HCT116 (cell line): ENCODE measurements at regions not wholly inside any gene's neighbourhood (a gene's known extent, or its start where the extent isn't known, plus 50 kb on each side); places are given as distances from the start of the nearest gene placed in this dataset.
A peak's percentile ranks its signal among the peaks of the same experiment; 100 is the strongest.

Experiments
- ATAC-seq: fragments of 200-7000 bp; cut with Tn5 transposase; 2 replicates; pipeline ENCODE4 v1.9.1; 2020; ENCODE audit warnings: mild to moderate bottlenecking, moderate library complexity
- BruUV-seq: library from RNA; stranded (reverse); fragments of 400-500 nt; replicated peaks from 2 replicates; lab custom pipeline; 2021; lab: Mats Ljungman, UMichigan
- CTCF ChIA-PET: fragments of 300-600 bp; sonication (Branson Sonifier 250); formaldehyde crosslinking; loops from one replicate; lab custom pipeline; 2021; ENCODE audit warnings: antibody characterized with exemption; lab: Charles Lee
- POLR2A ChIA-PET: fragments of 300-600, 350-600 bp; sonication (Branson Sonifier 250); formaldehyde crosslinking; loops from one replicate; lab custom pipeline; 2021; ENCODE audit warnings: antibody characterized with exemption; lab: Charles Lee
- RAD21 ChIA-PET, 2 experiments: fragments of 300-600 bp; sonication (Branson Sonifier 250); formaldehyde crosslinking; loops; one replicate each; lab custom pipeline; 2023; ENCODE audit warnings: low total read pairs in 2 of 2; ENCODE audit not compliant: uncharacterized antibody in 2 of 2, unreplicated experiment in 2 of 2, low non-redundant PET in 1 of 2; lab: Charles Lee
- DNase-seq: peaks from one replicate; pipeline ENCODE4 v3.0.0-alpha.2; 2010; ENCODE audit warnings: low read depth, low spot score
- H2AFZ ChIP-seq: fragments of 200-600 bp; shearing (Covaris generic), sonication (generic); 2 replicates; pipeline ENCODE4 v1.6.1; 2017; ENCODE audit warnings: low read depth, mixed run types, mixed read lengths, antibody characterized with exemption, low read length; ENCODE audit not compliant: poor library complexity, severe bottlenecking
- H3K27ac ChIP-seq: 2 replicates; pipeline ENCODE4 v1.5.1; 2012; ENCODE audit warnings: low read depth, low read length
- H3K27me3 ChIP-seq: fragments of 200-600 bp; sonication (generic); 2 replicates; pipeline ENCODE4 v1.6.1; 2016; ENCODE audit warnings: mixed run types, low read length, mixed read lengths; ENCODE audit not compliant: insufficient read depth
- H3K36me3 ChIP-seq, 2 experiments: fragments of 200-500 bp in 1 of 2; fragments of 200-600 bp in 1 of 2; sonication (Bioruptor generic) in 1 of 2; sonication (generic) in 1 of 2; 2 replicates each; pipeline versions ENCODE4 v1.5.1 to v1.6.1; 2014 to 2016; ENCODE audit warnings: low read length in 2 of 2, inconsistent platforms in 1 of 2, mixed read lengths in 1 of 2, mixed run types in 1 of 2; ENCODE audit not compliant: insufficient read depth in 2 of 2, control insufficient read depth in 1 of 2
- H3K4me1 ChIP-seq, 2 experiments: fragments of 200-600 bp in 1 of 2; sonication (generic) in 1 of 2; 2 replicates each; pipeline versions ENCODE4 v1.5.1 to v1.6.1; 2012 to 2017; ENCODE audit warnings: low read length in 2 of 2, inconsistent platforms in 1 of 2, mild to moderate bottlenecking in 1 of 2, mixed read lengths in 1 of 2, mixed run types in 1 of 2, moderate library complexity in 1 of 2; ENCODE audit not compliant: insufficient read depth in 2 of 2, control insufficient read depth in 1 of 2
- H3K4me2 ChIP-seq: fragments of 200-600 bp; sonication (generic); 2 replicates; pipeline ENCODE4 v1.6.1; 2017; ENCODE audit warnings: mixed run types, low read length, mixed read lengths
- H3K4me3 ChIP-seq, 2 experiments: fragments of 200-600 bp in 1 of 2; sonication (generic) in 1 of 2; replicated peaks in 1 of 2; 2 replicates each; pipeline ENCODE4 v1.5.1; 2011 to 2016; ENCODE audit warnings: low read length in 2 of 2, control low read depth in 1 of 2, low read depth in 1 of 2, mild to moderate bottlenecking in 1 of 2, mixed read lengths in 1 of 2, mixed run types in 1 of 2
- H3K79me2 ChIP-seq: fragments of 200-600 bp; sonication (generic); 2 replicates; pipeline ENCODE4 v1.6.1; 2017; ENCODE audit warnings: mild to moderate bottlenecking, mixed run types, low read length, moderate library complexity, mixed read lengths; ENCODE audit not compliant: insufficient read depth
- H3K9ac ChIP-seq: fragments of 200-600 bp; sonication (generic); 2 replicates; pipeline ENCODE4 v1.6.1; 2016; ENCODE audit warnings: low read length, mixed read lengths
- H3K9me2 ChIP-seq: fragments of 200-600 bp; sonication (generic), shearing (Covaris generic); 2 replicates; pipeline ENCODE4 v1.6.1; 2017; ENCODE audit warnings: mixed run types, mild to moderate bottlenecking, moderate library complexity; ENCODE audit not compliant: insufficient read depth
- H3K9me3 ChIP-seq, 2 experiments: fragments of 200-500 bp in 1 of 2; fragments of 200-600 bp in 1 of 2; sonication (Bioruptor generic) in 1 of 2; sonication (generic) in 1 of 2; 2 replicates each; pipeline ENCODE4 v1.6.1; 2014 to 2017; ENCODE audit warnings: low read length in 2 of 2, mixed read lengths in 2 of 2, inconsistent platforms in 1 of 2, low read depth in 1 of 2, mild to moderate bottlenecking in 1 of 2, mixed run types in 1 of 2, moderate library complexity in 1 of 2; ENCODE audit not compliant: control insufficient read depth in 1 of 2, insufficient read depth in 1 of 2
- H4K20me1 ChIP-seq: fragments of 200-600 bp; sonication (generic), shearing (Covaris generic); 2 replicates; pipeline ENCODE4 v1.6.1; 2017; ENCODE audit warnings: mixed run types, mild to moderate bottlenecking, moderate library complexity; ENCODE audit not compliant: insufficient read depth
- CEBPB ChIP-seq: IDR thresholded peaks from 2 replicates; pipeline ENCODE4 v1.6.1; 2012; ENCODE audit warnings: low read depth
- EGR1 ChIP-seq: IDR thresholded peaks from 2 replicates; pipeline ENCODE4 v1.6.1; 2012; ENCODE audit warnings: low read depth
- ELF1 ChIP-seq: IDR thresholded peaks from 2 replicates; pipeline ENCODE4 v1.6.1; 2012; ENCODE audit warnings: low read depth, borderline replicate concordance
- JUND ChIP-seq: IDR thresholded peaks from 2 replicates; pipeline ENCODE4 v1.6.1; 2012
- POLR2A ChIP-seq: IDR thresholded peaks from 2 replicates; pipeline ENCODE4 v1.7.0; 2011; ENCODE audit warnings: borderline replicate concordance; ENCODE audit not compliant: insufficient read depth, insufficient read length; ENCODE audit errors: extremely low read depth
- RAD21 ChIP-seq: IDR thresholded peaks from 2 replicates; pipeline ENCODE4 v1.6.1; 2012; ENCODE audit warnings: low read depth, mild to moderate bottlenecking
- SRF ChIP-seq: IDR thresholded peaks from 2 replicates; pipeline ENCODE4 v1.6.1; 2012; ENCODE audit warnings: low read depth
- TCF7L2 ChIP-seq: IDR thresholded peaks from 2 replicates; pipeline ENCODE4 v1.7.0; 2011; ENCODE audit warnings: borderline replicate concordance, inconsistent platforms; ENCODE audit not compliant: insufficient read depth, insufficient read length; ENCODE audit errors: extremely low read depth
- ZFX ChIP-seq: fragments of 450-650 bp; IDR thresholded peaks from 2 replicates; pipeline ENCODE4 v1.6.1; 2017
- intact Hi-C: fragments of 100-400 bp; cut with micrococcal nuclease; formaldehyde crosslinking; loops from 2 replicates; pipeline ENCODE4 v1.10.0; 2022
- TF ChIP-seq, protein P1 (sequence below): IDR thresholded peaks from 2 replicates; pipeline ENCODE4 v1.6.1; 2012; ENCODE audit warnings: low read depth

DNA sequence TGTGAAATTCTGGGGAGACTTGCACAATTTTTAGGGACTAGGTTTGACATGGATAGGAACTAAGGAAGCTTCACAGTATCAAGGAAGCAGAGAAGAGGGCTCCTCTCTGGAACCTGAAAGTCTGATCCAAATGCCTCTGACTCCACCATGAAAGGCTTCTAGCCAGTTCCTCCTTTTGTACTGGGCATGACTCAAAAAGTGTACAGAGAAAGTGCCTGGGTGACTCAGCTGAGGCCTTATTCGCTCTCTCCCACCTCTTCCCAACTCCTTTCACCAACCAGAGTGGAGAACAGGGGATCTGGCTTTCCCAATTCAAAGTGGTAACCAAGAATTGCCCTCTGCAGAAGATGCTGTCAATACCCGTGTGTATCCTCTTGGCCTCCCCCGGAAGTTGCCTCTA lies 342.9 kb upstream of the PROK2 start:
- H2AFZ ChIP-seq = no peak overlapping the region
- no peak overlapping the region for H3K4me3 ChIP-seq
- no peak overlapping the region for H3K4me2 ChIP-seq
- peaks cover 8 to 19% of the 10 kb centered on the region in 2 experiments; a peak in 3 of 4 replicates for H3K4me1 ChIP-seq
- H4K20me1 ChIP-seq = no peaks in the 10 kb centered on the region
- intact Hi-C loops = no loop called here
- CTCF ChIA-PET = no interaction called here
- POLR2A ChIA-PET = no interaction called here
- no peaks in the 10 kb centered on the region; the same call in 1 of the 2 replicates for H3K27me3 ChIP-seq
- RAD21 ChIA-PET = no interaction called here
- no peaks in the 10 kb centered on the region for H3K36me3 ChIP-seq
- no peak overlapping the region for H3K9ac ChIP-seq
- no TSS peak for BruUV-seq
- H3K79me2 ChIP-seq = no peaks in the 10 kb centered on the region
- DNase-seq (no peak), ATAC-seq (0 out of 2 replicates have a peak, but pooled peaks have one; percentile 39)
- TF ChIP-seq RAD21 = no peak
- TF ChIP-seq, protein P1, sequence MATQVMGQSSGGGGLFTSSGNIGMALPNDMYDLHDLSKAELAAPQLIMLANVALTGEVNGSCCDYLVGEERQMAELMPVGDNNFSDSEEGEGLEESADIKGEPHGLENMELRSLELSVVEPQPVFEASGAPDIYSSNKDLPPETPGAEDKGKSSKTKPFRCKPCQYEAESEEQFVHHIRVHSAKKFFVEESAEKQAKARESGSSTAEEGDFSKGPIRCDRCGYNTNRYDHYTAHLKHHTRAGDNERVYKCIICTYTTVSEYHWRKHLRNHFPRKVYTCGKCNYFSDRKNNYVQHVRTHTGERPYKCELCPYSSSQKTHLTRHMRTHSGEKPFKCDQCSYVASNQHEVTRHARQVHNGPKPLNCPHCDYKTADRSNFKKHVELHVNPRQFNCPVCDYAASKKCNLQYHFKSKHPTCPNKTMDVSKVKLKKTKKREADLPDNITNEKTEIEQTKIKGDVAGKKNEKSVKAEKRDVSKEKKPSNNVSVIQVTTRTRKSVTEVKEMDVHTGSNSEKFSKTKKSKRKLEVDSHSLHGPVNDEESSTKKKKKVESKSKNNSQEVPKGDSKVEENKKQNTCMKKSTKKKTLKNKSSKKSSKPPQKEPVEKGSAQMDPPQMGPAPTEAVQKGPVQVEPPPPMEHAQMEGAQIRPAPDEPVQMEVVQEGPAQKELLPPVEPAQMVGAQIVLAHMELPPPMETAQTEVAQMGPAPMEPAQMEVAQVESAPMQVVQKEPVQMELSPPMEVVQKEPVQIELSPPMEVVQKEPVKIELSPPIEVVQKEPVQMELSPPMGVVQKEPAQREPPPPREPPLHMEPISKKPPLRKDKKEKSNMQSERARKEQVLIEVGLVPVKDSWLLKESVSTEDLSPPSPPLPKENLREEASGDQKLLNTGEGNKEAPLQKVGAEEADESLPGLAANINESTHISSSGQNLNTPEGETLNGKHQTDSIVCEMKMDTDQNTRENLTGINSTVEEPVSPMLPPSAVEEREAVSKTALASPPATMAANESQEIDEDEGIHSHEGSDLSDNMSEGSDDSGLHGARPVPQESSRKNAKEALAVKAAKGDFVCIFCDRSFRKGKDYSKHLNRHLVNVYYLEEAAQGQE = no peak
- TF ChIP-seq SRF = no peak
- TF ChIP-seq EGR1 = no peak
- TF ChIP-seq ZFX = no peak
- TF ChIP-seq JUND = no peak
- TF ChIP-seq CEBPB = no peak
- no peak for TF ChIP-seq POLR2A
- TF ChIP-seq ELF1 = no peak
- H3K9me2 ChIP-seq = no peaks in the 10 kb centered on the region
- H3K9me3 ChIP-seq = no peaks in the 10 kb centered on the region
- H3K27ac ChIP-seq = no peak overlapping the region

DNA sequence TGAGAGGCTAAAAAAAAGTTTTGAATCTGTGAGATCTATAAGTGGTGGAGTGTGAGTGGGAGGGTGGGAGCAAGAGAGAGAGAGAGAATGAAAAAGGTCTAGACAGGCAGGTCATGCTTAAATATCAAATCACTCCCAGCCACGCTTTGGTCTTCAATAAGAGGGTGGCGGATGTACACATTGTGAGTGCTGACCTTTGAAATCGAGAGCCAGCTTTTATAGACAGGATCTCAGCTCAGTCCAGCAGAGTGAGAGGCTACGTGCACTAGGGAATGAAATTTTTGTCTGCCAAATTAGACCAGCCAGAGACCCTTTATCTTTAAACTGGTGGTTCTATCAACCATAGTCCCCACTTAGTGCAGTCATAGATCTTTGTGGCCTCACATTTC lies 342.3 kb upstream of the PROK2 start:
- intact Hi-C loops = no loop called here
- H3K79me2 ChIP-seq = no peaks in the 10 kb centered on the region
- H3K4me1 ChIP-seq = peaks cover 8 to 19% of the 10 kb centered on the region in 2 experiments; a peak in 3 of 4 replicates
- H3K27ac ChIP-seq = no peak overlapping the region
- no peak overlapping the region for H2AFZ ChIP-seq
- no TSS peak for BruUV-seq
- H3K27me3 ChIP-seq = no peaks in the 10 kb centered on the region; the same call in 1 of the 2 replicates
- ChIA-PET RAD21 (no interaction called here), POLR2A (no interaction called here), CTCF (no interaction called here)
- H3K9me2 ChIP-seq = no peaks in the 10 kb centered on the region
- no peaks in the 10 kb centered on the region for H3K9me3 ChIP-seq
- no peak overlapping the region for H3K4me2 ChIP-seq
- no peak for DNase-seq
- no peaks in the 10 kb centered on the region for H4K20me1 ChIP-seq
- H3K4me3 ChIP-seq = no peak overlapping the region
- ATAC-seq = no peak
- no peak for TF ChIP-seq TCF7L2
- no peak for TF ChIP-seq RAD21
- no peak overlapping the region for H3K9ac ChIP-seq
- no peaks in the 10 kb centered on the region for H3K36me3 ChIP-seq
